Kidney (tissue), 13 donors: ENCODE measurements at regions not wholly inside any gene's neighbourhood (a gene's known extent, or its start where the extent isn't known, plus 50 kb on each side); places are given as distances from the start of the nearest gene placed in this dataset.
A peak's percentile ranks its signal among the peaks of the same experiment; 100 is the strongest.

ENCODE experiments used
- DNase-seq, 5 donors: peaks; one replicate each; pipeline ENCODE4 v3.0.0-alpha.2; 2013 to 2020
- FAIRE-seq: peaks from 2 replicates; lab custom pipeline; 2012; peaks lifted over from hg19 to GRCh38; lab: Jason Lieb, UNC
- H3K27ac ChIP-seq, 2 donors: one replicate each; pipeline ENCODE4 v1.7.0; 2013; ENCODE audit warnings: low read depth in 2 of 2, low read length in 2 of 2, inconsistent platforms in 1 of 2
- H3K27me3 ChIP-seq: one replicate; pipeline ENCODE4 v1.7.1; 2013; ENCODE audit warnings: low read length, inconsistent platforms; ENCODE audit not compliant: control insufficient read depth, insufficient read depth
- H3K36me3 ChIP-seq, 3 donors: one replicate each; pipeline versions ENCODE4 v1.7.0 to v1.7.1; 2013; ENCODE audit warnings: low read length in 3 of 3, control low read depth in 1 of 3, inconsistent platforms in 1 of 3; ENCODE audit not compliant: insufficient read depth in 3 of 3, control insufficient read depth in 2 of 3
- H3K4me1 ChIP-seq, 3 donors: one replicate each; pipeline versions ENCODE4 v1.7.0 to v1.7.1; 2013; ENCODE audit warnings: low read length in 3 of 3, inconsistent platforms in 1 of 3, low read depth in 1 of 3; ENCODE audit not compliant: control insufficient read depth in 2 of 3, insufficient read depth in 2 of 3
- H3K4me3 ChIP-seq, 3 donors: one replicate each; pipeline versions ENCODE4 v1.7.0 to v1.8.1; 2013; ENCODE audit warnings: low read length in 3 of 3, control low read depth in 1 of 3, inconsistent platforms in 1 of 3
- H3K9ac ChIP-seq, 3 donors: one replicate each; pipeline versions ENCODE4 v1.7.0 to v1.7.1; 2013; ENCODE audit warnings: low read length in 3 of 3, control low read depth in 1 of 3, inconsistent platforms in 1 of 3
- H3K9me3 ChIP-seq, 3 donors: one replicate each; pipeline versions ENCODE4 v1.7.0 to v1.7.1; 2013; ENCODE audit warnings: low read length in 3 of 3, control low read depth in 1 of 3, inconsistent platforms in 1 of 3; ENCODE audit not compliant: control insufficient read depth in 2 of 3, insufficient read depth in 1 of 3
- CTCF ChIP-seq: IDR thresholded peaks from 3 replicates; pipeline ENCODE4 v1.5.1; 2012; ENCODE audit warnings: mild to moderate bottlenecking, moderate library complexity, borderline replicate concordance; ENCODE audit not compliant: insufficient read depth; ENCODE audit errors: extremely low read depth
- intact Hi-C: fragments of 100-400 bp; cut with DNase I; formaldehyde crosslinking; loops from one replicate; pipeline ENCODE4 v1.11.1; 2022
- donor health status: control.
- donor health status: control.
- donor health status: control.
- donor health status: control.
- donor health status: control.
- donor health status: DM: yes; HTN: yes; CAD: no.
- donor health status: Normal renal cell carcinoma (clear cell type).

GRCh38 chr3:178073366-178073765 is 462.9 kb upstream of the KCNMB2 start:
- TF ChIP-seq CTCF = no peak
- no peaks in the 10 kb centered on the region for H3K9me3 ChIP-seq
- H3K27me3 ChIP-seq = no peaks in the 10 kb centered on the region
- H3K36me3 ChIP-seq = no peaks in the 10 kb centered on the region
- no peak for FAIRE-seq
- intact Hi-C loops = no loop called here
- H3K27ac ChIP-seq = no peak overlapping the region
- H3K4me3 ChIP-seq = no peak overlapping the region
- no peak for DNase-seq
- no peak overlapping the region for H3K9ac ChIP-seq
- H3K4me1 ChIP-seq = peaks cover 0 to 5% (median 0%) of the 10 kb centered on the region in 3 donors

GRCh38 chr3:178075344-178075743 is 460.9 kb upstream of the KCNMB2 start:
- DNase-seq (no peak), FAIRE-seq (no peak)
- intact Hi-C loops = no loop called here
- Histone ChIP-seq H3K36me3 (no peaks in the 10 kb centered on the region), H3K4me1 (peaks cover 0 to 5% (median 3%) of the 10 kb centered on the region in 3 donors), H3K9me3 (no peaks in the 10 kb centered on the region), H3K27me3 (no peaks in the 10 kb centered on the region), H3K27ac (no peak overlapping the region), H3K9ac (no peak overlapping the region), H3K4me3 (no peak overlapping the region)
- TF ChIP-seq CTCF = no peak

GRCh38 chr3:178078953-178079352 is 457.3 kb upstream of the KCNMB2 start:
- H3K4me1 ChIP-seq = peaks cover 2 to 7% (median 3%) of the 10 kb centered on the region in 3 donors
- FAIRE-seq (no peak), DNase-seq (peak in 1 of 5 donors; percentile 73)
- no peaks in the 10 kb centered on the region for H3K27me3 ChIP-seq
- no peaks in the 10 kb centered on the region for H3K9me3 ChIP-seq
- H3K9ac ChIP-seq = no peak overlapping the region
- peak overlapping the region in 1 of 2 donors; percentile 2 for H3K27ac ChIP-seq
- intact Hi-C loops = no loop called here
- no peak overlapping the region for H3K4me3 ChIP-seq
- H3K36me3 ChIP-seq = no peaks in the 10 kb centered on the region
- TF ChIP-seq CTCF = no peak

GRCh38 chr3:178079966-178080365 is 456.3 kb upstream of the KCNMB2 start:
- H3K27me3 ChIP-seq = no peaks in the 10 kb centered on the region
- no peaks in the 10 kb centered on the region for H3K36me3 ChIP-seq
- H3K4me3 ChIP-seq = no peak overlapping the region
- no peak for DNase-seq
- no peak overlapping the region for H3K9ac ChIP-seq
- intact Hi-C loops = no loop called here
- FAIRE-seq = no peak
- H3K4me1 ChIP-seq = peaks cover 8 to 12% (median 9%) of the 10 kb centered on the region in 3 donors
- no peak for TF ChIP-seq CTCF
- no peak overlapping the region for H3K27ac ChIP-seq
- H3K9me3 ChIP-seq = no peaks in the 10 kb centered on the region
